ENCODE measurements at regions not wholly inside any gene's neighbourhood (a gene's known extent, or its start where the extent isn't known, plus 50 kb on each side); places are given as distances from the start of the nearest gene placed in this dataset.

- no peaks in the 10 kb centered on the region for H3K9me3 ChIP-seq
- no peaks in the 10 kb centered on the region for H3K27me3 ChIP-seq (replicated peaks in 1 of 7)
- no peak for DNase-seq
- 89 to 95% (median 93%) methylated on average over 4 of the region's 4 CpGs for WGBS, 5 donors
- TF ChIP-seq POLR2A (IDR thresholded peaks at IDR 0.05) (no peak), CTCF (IDR thresholded peaks at IDR 0.05 in 8 of 11, conservative IDR thresholded peaks at IDR 0.05 in 3 of 11) (no peak), POLR2AphosphoS5 (IDR thresholded peaks at IDR 0.05) (no peak)
- no peaks in the 10 kb centered on the region for H3K36me3 ChIP-seq
- peak overlapping the region in 1 of 8 donors; percentile 3 for H3K27ac ChIP-seq
- no peak overlapping the region for H3K4me3 ChIP-seq
- intact Hi-C loops (cut with DNase I; ENCODE audit: low total_unique reads) = no loop called here
- peaks cover 0 to 77% (median 13%) of the 10 kb centered on the region in 6 donors for H3K4me1 ChIP-seq
Observed at GRCh38 chr14:71388862-71389261, 481.6 kb downstream of the PCNX1 start.

GRCh38 chr14:71394386-71394785 lies 487.1 kb downstream of the PCNX1 start:
- Histone ChIP-seq H3K27me3 (replicated peaks in 1 of 7) (no peaks in the 10 kb centered on the region), H3K4me1 (peaks cover 8 to 88% (median 24%) of the 10 kb centered on the region in 6 donors), H3K9me3 (no peaks in the 10 kb centered on the region), H3K36me3 (no peaks in the 10 kb centered on the region), H3K4me3 (no peak overlapping the region), H3K27ac (peak overlapping the region in 3 of 8 donors; percentile 0 to 31 (median 13))
- 61 to 87% (median 75%) methylated on average over 2 of the region's 2 CpGs for WGBS, 5 donors
- TF ChIP-seq POLR2A (IDR thresholded peaks at IDR 0.05) = no peak
- no peak for TF ChIP-seq CTCF (IDR thresholded peaks at IDR 0.05 in 8 of 11, conservative IDR thresholded peaks at IDR 0.05 in 3 of 11)
- no peak for TF ChIP-seq POLR2AphosphoS5 (IDR thresholded peaks at IDR 0.05)
- intact Hi-C loops (cut with DNase I; ENCODE audit: low total_unique reads) = no loop called here
- DNase-seq = no peak

- no peak overlapping the region for H3K4me3 ChIP-seq
- 79 to 89% (median 84%) methylated on average over 5 of the region's 5 CpGs for WGBS, 5 donors
- intact Hi-C loops (cut with DNase I; ENCODE audit: low total_unique reads) = no loop called here
- TF ChIP-seq CTCF (IDR thresholded peaks at IDR 0.05 in 8 of 11, conservative IDR thresholded peaks at IDR 0.05 in 3 of 11) = no peak
- H3K9me3 ChIP-seq = no peaks in the 10 kb centered on the region
- peaks cover 11 to 88% (median 32%) of the 10 kb centered on the region in 6 donors for H3K4me1 ChIP-seq
- H3K27ac ChIP-seq = peak overlapping the region in 2 of 8 donors; percentile 31 to 89
- H3K27me3 ChIP-seq (replicated peaks in 1 of 7) = no peaks in the 10 kb centered on the region
- no peak for DNase-seq
- H3K36me3 ChIP-seq = no peaks in the 10 kb centered on the region
Observed at GRCh38 chr14:71395151-71395604, 487.9 kb downstream of the PCNX1 start.

GRCh38 chr14:71395636-71396035 lies 488.4 kb downstream of the PCNX1 start:
- Histone ChIP-seq H3K27ac (peak overlapping the region in 2 of 8 donors; percentile 31 to 89), H3K4me1 (peaks cover 12 to 88% (median 34%) of the 10 kb centered on the region in 6 donors), H3K36me3 (no peaks in the 10 kb centered on the region), H3K9me3 (no peaks in the 10 kb centered on the region), H3K4me3 (no peak overlapping the region), H3K27me3 (replicated peaks in 1 of 7) (no peaks in the 10 kb centered on the region)
- DNase-seq = no peak
- 93 to 100% (median 97%) methylated on average over 2 of the region's 2 CpGs for WGBS, 5 donors
- intact Hi-C loops (cut with DNase I; ENCODE audit: low total_unique reads) = no loop called here
- TF ChIP-seq CTCF (IDR thresholded peaks at IDR 0.05 in 8 of 11, conservative IDR thresholded peaks at IDR 0.05 in 3 of 11) = no peak
